NCI-H2196 treated with DMSO at 0.1 percent for 48 hours (cell line): ENCODE measurements at regions not wholly inside any gene's neighbourhood (a gene's known extent, or its start where the extent isn't known, plus 50 kb on each side); places are given as distances from the start of the nearest gene placed in this dataset.
"Not testable (repeated sequence)": the region's sequence is repeated elsewhere in the genome, so short reads cannot be mapped to it uniquely, and the experiment has no call there.

Experiments used
- DNase-seq: peaks from one replicate; lab custom pipeline; 2025; ENCODE audit not compliant: unreplicated experiment; lab: John Stamatoyannopoulos, UW

DNA sequence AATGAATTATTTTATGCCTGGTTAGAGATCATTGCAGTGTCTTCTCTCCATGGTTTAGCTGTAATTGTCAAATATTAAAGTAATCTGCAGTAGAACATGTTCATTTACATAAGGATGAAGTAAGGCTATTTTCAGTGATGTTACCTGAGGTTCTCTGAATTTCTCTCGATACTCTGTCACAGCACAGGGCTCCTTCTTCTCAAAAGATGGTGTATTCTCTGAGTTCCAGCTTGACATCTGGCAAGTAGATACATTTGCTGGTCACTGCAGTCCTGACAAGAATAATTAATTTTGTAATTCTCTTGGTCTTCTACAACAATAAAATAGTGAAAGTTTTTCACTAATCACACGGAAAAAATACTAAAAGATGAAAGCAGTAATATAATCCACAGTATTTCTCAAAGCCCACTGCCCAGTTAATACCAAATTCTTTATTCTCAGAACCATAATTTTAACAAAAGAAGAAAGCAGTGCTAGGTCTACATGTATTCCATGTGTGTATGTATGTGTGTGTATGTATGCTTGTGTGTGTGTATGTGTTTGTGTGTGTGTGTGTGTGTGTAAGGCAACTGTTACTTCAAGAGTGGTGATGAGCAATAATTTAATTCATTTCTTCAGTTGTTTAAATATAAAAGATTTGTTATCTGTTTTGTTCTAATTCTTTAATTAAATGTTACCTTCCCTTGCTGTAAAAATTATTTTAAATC, 1165.5 kb upstream of the SLC39A10 start:
- no peak for DNase-seq

DNA sequence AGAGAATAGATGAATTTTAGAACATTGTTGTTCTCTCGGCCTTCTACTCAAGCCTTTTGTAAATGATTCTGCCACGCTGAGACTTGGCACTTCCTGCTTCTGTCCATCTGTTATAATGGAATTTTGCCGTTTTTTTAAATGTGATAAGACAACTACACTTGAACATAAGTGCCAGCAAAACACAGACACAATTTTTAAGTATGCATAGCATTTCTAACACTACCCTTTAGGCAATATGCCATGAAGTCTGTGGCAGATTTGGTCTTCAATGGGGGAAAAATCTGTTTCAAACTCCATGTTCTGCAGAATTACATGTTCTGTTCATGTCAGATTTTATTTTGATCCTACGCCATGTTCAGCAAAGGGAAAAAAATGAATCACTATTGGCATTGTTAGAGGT, 1170.7 kb upstream of the SLC39A10 start:
- no peak for DNase-seq

DNA sequence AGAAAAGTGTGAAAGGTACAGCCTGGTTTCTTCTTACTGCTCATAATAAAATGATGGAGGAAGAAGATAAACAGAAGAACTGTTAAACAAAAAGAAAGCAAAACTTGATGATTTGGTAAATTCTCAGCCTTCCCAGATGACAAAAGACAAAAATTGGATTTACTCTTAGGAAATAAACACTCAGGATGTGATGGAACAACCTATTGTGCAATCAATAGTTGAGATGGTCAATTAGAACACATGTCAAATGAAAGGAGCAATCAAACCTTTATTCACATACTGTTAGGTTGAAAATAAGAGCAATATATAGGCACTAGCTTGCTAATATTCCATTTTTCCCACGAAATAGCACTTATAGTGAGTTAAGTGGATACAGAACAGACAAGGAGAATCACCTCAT, 1174.0 kb upstream of the SLC39A10 start:
- DNase-seq = no peak

DNA sequence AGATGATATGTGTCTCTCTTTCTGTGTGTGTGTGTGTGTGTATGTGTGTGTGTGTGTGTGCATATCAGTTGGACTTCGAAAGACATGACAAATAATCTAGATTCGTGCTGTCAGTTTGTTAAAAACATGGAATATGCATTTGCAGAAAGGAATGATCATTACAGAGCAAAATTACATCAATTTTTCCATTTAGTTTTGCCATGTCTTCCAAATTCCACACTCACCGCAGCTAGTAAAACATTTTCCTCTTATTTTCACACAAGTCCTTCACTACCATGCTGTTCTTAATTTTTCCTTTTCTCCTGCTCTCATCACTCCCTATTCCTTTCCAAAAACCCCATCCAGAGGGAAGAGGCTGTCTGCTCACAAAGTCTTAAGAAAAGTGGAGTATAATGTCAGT, 1191.4 kb upstream of the SLC39A10 start:
- DNase-seq = no peak

DNA sequence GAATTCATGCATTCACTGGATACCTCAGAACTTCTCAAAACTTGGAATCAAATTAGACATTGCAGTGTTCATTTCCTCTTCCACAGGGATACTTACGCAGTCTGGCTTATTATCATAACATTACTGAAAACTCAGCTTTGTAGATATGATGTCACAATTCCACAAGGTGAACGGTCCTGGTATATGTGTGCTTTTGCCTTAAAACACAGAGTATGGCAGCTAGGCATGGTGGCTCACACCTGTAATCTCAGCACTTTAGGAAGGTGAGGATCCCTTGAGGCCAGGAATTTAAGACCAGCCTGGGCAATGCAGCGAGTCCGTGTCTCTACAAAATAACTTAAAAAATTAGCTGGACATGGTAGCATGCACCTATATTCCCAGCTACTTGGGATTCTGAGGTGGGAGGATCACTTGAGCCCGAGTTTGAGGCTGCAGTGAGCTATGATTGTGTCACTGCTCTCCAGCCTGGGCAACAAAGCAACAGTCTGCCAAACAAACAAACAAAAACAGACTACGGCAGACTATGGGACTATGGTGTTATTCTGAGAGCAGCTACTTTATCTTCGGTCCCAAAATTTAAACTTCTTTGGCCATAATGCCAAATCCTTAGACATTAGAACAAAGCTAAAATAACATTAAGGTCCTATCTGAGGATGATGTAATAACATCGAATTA, 1191.9 kb upstream of the SLC39A10 start:
- no peak for DNase-seq

DNA sequence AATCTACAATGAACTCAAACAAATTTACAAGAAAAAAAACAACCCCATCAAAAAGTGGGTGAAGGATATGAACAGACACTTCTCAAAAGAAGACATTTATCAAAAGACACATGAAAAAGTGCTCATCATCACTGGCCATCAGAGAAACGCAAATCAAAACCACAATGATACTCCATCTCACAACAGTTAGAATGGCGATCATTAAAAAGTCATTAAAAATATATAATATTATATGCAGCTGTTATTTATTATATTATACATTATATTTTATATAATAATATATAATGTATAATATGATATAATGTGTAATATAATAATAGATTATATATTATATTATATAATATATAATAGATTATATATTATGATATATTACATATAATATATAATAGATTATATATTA, 1194.1 kb upstream of the SLC39A10 start:
- not testable (repeated sequence) for DNase-seq

DNA sequence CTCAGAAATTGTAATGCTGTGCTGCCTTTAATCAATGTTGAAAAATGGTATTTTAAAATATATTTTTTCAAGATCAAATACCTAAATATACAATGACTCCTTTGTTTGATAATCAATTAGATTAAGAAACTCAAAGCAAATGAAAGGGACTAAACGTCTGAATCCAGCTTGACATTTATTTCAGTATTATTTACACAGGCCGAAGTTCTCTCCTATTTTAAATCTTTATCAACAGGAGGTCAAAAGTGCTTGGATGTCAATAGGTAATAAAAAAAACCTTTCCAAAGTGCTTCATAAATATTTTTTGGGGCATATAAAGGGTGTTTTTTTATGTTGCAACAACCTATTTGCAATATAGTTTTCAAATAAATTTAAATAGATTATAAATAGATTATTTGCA, 1201.7 kb upstream of the SLC39A10 start:
- no peak for DNase-seq

DNA sequence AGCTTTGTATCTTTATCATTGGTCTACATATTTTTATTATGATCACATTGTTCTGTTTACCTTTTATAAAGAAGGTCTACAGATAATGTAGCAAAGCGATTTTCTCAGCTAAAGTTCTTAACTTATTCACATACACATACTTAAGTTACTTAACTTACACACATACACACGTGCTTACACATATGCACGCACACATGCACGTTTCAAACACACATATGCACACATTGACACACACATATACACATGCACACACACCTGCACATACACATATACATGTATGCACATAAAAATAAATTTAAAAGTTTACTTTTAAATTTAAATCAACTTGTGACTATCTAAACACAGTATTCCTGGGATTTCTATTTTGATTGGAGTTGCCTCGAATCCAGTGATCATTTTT, 1204.5 kb upstream of the SLC39A10 start:
- DNase-seq = no peak

DNA sequence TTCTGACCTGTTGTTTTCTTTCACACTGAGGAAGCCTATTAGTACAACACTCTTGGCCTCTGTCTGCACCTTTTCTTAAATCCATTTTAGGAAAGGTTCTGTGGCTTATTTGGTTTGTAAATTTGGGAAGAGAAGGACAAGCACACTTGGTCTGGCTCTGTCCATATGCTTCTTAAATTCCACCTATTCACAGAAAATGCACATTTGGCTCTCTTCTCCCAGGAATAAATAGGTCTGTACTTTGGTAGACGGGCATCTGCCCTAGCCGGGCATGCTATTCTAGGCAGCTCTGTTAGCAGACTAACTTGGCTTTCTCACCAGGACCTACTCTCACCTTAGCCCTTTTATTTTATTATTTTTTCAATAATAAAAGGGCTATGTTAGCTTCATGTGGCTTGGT, 1211.8 kb upstream of the SLC39A10 start:
- DNase-seq = no peak

DNA sequence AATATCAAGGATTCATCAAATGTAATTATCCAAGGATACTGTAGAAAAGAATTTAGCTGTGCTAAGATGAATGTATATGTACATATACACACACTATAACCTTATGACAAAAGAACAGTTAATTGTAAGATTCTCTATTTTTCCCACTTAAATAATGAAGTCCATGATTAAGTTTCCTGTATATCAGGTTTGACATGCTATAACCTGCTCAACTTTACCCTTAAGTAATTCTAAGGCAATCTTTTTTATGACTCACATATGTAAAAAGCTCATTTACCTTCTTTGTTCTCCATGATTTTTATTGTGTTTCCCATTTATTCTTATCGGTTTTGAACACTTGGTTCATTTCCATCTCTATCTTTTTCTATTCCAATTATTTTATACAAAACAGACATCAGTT, 1213.1 kb upstream of the SLC39A10 start:
- DNase-seq = no peak

DNA sequence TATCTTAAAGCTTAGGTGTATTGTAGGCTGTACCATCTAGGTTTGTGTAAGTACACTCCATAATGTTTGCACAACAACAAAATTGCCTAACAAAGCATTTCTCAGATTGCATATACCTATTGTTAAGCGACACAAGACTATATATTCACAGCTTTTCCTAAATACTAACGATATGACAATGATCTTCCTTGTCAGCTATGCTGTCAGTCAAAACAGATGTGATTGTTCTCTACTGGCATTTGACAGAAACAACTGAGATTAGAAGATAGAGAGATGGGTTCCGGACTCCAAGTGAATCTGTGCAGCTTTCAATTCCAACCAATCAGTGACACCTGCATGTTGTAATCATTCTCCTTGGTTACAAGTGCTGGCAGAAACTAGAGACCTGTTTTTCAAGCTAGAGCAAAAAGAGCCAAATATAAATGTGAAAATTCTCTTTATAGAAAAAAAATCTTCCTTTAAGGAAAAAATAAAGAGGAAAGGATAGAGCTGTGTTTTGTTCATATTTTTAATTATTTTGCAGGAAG, 1232.3 kb upstream of the SLC39A10 start:
- DNase-seq = no peak

DNA sequence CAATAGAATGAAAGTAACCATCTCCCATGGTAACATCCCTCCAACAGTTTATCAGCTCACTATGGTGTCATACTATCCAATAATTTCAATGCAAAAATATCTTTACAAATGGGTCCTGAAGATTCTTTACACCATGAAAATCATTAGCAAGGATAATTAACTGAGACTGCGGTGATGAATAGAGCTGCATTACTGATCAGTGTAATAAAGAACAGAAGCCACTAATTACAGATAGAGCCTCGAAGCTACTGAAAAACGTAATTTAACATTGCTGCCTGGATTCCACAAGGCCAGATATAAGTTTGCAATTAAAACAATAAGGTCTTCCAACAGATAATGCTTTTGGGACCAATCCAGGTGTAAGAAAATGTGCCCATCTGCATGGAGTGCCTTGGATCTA, 1245.8 kb upstream of the SLC39A10 start:
- DNase-seq = no peak

DNA sequence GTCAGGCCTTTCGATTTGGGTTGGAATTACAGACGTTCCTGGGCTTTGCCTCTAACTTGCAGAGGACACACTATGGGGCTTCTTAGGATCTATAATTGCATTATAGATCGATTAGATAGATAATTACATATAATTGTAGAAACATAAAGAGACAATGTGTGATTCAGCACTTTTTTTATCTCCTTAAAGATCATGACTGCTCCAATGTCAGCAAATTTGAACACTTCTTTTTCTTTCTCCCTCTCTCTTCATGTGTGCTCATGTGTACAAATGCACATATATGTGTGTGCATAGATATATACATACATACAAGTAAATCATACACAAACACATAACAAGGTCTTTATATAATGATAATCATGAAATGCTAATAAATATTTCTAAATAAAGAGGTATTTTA, 1261.2 kb upstream of the SLC39A10 start:
- no peak for DNase-seq

DNA sequence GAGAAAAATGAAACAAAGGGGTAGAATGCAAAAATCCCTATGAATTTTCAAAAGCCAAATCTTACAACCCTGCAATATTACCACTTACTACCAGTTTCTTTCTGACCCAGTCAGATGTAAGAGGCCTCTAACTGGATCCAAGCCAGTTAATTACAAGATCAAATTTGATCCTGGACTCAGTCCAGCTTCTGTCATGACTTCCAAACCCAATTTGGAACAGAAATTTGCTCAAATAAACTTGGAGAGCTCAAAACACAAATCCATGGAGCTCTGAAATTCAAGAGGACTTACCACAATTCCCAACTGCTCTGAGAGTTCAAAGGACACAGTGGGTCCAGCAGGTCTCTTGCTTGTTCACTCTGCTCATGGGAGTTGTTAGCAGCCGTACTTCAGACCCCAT, 1271.7 kb upstream of the SLC39A10 start:
- DNase-seq = no peak

DNA sequence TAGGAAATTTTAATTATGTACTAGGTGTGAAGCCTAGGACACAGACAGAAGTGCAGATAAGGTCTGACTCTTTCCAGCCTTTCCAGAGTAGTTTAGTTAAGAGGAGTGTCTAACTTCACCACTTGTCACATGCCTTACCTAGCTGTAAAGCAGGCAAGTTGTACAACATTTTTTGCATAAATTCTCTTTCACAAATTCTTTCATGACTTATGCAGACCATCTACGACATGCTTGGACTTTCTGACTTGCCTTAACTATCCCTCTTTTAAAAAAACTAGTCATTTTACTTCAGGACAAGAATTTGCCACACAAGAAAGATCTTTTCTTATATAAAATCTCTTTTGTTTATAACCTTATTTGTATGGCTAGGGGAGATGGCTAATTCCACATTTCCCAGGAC, 1273.6 kb upstream of the SLC39A10 start:
- no peak for DNase-seq

DNA sequence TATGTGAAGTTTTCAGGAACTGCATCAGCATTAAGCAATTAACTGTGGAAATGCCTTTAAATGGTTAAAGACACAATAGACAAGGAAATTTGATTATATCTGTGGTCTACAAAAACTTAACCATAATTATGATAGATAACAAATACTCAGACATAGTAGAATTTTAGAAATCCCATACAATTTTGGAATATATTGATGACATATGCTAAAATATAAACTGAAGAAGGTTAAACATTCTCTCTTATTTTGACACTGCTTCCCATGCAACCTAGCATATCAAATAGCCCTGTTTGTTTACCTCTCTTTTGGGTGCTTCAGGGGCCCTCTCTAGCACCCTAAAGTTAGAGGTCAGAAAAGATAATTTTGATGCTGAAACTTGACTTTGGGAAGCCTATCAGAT, 1274.8 kb upstream of the SLC39A10 start:
- DNase-seq = no peak

DNA sequence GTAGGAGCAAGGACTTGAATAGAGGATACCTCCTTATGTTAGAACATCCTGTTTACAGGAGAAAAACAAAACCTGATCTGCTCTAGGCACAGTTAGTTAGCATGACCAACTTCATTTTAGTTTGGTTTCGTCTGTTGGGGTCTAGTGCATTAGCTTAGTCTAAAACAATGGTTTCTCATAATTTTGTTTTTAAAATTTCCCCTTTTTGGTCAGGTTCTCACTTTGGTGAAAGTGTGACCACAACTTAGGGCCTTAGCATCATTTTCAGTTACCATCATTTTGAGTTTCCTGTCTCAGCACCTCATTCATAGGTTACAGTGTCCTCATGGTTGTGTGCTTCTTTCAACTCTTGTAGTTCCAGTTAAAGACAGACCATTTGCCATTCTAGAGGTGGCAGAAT, 1277.0 kb upstream of the SLC39A10 start:
- DNase-seq = no peak

DNA sequence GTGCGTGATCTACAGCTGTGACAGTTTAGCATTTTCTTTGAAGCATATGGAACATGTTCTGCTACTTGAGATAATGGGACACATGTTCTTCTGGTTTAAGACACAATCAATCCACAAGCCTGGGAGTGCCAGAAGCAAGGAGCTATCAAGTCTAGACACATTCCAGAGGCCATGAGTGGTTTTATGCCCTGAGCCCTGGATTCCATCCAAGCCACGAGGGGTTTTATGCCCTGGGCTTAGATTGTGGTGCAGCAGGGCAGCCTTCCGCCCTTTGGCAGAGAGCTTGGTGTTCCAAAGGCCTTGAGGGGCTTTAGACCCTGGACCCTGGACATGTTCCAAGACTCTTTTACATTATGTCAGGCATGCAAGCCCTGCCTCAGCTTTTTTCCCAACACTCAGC, 1289.6 kb upstream of the SLC39A10 start:
- DNase-seq = not testable (repeated sequence)

DNA sequence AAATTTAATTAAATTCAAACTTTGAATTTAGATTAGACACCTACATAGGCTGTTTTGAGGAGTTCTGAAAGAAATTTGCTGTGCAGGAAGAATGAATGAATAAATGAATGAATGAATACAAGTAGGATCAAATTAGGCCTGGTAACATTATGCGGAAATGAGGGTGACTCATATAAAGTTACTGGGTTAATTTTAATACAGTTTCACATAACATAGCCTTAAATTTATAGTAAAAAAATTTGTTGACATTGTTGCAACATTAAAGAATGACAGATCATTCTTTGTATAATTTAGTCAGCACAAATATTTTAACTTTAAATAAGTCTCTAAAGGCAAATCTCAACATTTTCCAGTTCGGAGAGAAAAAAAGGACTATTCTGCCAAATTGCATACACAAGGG, 1293.1 kb upstream of the SLC39A10 start:
- no peak for DNase-seq

DNA sequence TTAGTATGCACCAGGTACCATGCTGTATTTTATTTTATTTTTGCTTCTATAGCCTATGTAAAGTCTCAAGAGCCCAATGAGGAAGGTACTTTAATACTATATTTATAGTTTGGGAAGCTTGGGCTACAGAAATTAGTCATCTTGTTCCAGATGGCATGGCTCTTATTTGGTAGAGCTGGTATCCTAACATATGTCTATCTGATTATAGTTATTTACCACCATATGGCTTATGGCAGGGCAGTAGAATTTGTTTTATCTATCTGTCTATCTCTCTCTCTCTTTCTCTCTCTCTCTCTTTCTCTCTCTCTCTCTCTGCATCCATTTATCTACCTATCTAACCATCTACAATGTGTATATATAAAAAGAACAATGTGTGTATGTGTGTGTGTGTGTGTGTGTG, 1293.7 kb upstream of the SLC39A10 start:
- DNase-seq = no peak

DNA sequence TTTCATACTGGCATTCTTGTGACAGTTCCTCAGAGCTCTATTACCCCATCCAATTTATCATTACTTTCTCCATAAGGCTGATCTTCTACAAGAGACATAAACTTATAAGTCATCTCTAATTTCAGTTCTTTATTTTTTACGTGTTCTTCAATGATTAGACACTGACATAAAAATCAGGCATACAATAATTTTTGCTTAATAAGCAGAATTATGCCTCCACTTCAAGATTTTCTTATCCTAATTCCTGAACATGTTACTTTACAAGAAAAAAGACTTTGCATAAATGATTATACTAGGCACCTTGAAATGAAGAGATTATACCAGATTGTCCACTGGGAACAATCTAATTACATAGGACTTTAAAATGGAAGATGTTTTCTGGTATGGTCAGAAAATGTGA, 1304.5 kb upstream of the SLC39A10 start:
- no peak for DNase-seq

DNA sequence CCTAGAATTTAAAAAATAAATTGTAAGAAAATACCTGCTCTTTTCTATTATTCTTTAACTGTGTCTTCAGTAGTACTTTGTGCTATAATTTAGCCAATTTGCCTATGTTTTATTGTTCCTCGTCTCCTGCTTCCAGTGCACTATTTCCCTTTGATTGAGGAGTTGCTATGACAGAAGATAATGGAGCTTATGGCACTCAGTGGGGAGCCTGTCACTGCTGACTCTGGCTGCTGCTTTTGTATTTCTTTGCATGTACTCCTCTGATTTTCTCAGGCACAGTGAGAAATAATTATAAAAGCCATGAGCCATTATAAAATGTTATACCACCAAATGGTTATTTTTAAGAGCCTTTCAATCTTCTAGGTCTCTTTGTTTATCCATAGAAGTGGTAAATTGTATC, 1310.8 kb upstream of the SLC39A10 start:
- DNase-seq = no peak

DNA sequence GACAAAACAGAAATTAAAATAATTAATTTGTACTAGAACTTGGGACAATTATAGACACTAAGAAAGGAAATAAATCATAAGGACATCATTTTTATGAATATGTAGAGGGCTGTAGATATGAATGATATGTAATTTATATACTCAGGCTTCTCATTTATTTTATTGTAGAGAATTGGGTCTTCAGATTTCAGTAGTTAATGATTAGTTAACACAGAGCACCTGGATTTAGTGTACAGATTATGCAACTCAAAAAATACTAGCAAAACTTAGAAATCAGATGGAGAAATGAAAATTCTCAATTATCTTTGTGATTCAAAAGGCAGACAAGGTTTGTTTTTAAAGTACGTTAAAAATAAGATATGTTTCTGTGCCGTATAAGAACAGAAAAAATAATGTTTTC, 1311.7 kb upstream of the SLC39A10 start:
- DNase-seq = no peak
